GM23248 (cell line): ENCODE measurements at regions not wholly inside any gene's neighbourhood (a gene's known extent, or its start where the extent isn't known, plus 50 kb on each side); places are given as distances from the start of the nearest gene placed in this dataset.

Experiments used
- DNase-seq: peaks from one replicate; pipeline ENCODE4 v3.0.0-alpha.2; 2015
- H2AFZ ChIP-seq: fragments of 200-600 bp; sonication (generic); 2 replicates; pipeline ENCODE4 v1.6.1; 2016; ENCODE audit warnings: antibody characterized with exemption
- H3F3A ChIP-seq: fragments of 200-600 bp; sonication (generic); 2 replicates; pipeline ENCODE4 v1.6.1; 2016; ENCODE audit warnings: mild to moderate bottlenecking, antibody characterized with exemption, mixed run types; ENCODE audit not compliant: insufficient read depth
- H3K27ac ChIP-seq: fragments of 200-600 bp; sonication (generic); 2 replicates; pipeline ENCODE4 v1.5.1; 2016; ENCODE audit warnings: mild to moderate bottlenecking
- H3K27me3 ChIP-seq: fragments of 200-600 bp; sonication (generic); replicated peaks from 2 replicates; pipeline ENCODE4 v1.6.1; 2016; ENCODE audit warnings: mild to moderate bottlenecking; ENCODE audit not compliant: insufficient read depth
- H3K36me3 ChIP-seq: fragments of 200-600 bp; sonication (generic); 2 replicates; pipeline ENCODE4 v1.6.1; 2016; ENCODE audit warnings: low read depth, mild to moderate bottlenecking
- H3K4me1 ChIP-seq: fragments of 200-600 bp; sonication (generic); 2 replicates; pipeline ENCODE4 v1.6.1; 2016; ENCODE audit warnings: mild to moderate bottlenecking; ENCODE audit not compliant: insufficient read depth
- H3K4me2 ChIP-seq: fragments of 200-600 bp; sonication (generic); one replicate; pipeline ENCODE4 v1.6.1; 2016; ENCODE audit warnings: mild to moderate bottlenecking; ENCODE audit not compliant: unreplicated experiment
- H3K4me3 ChIP-seq: fragments of 200-600 bp; sonication (generic); 2 replicates; pipeline ENCODE4 v1.5.1; 2016; ENCODE audit warnings: mild to moderate bottlenecking
- H3K79me2 ChIP-seq: fragments of 200-600 bp; sonication (generic); 2 replicates; pipeline ENCODE4 v1.6.1; 2016; ENCODE audit warnings: mild to moderate bottlenecking; ENCODE audit not compliant: insufficient read depth
- H3K9ac ChIP-seq: fragments of 200-600 bp; sonication (generic); 2 replicates; pipeline ENCODE4 v1.6.1; 2016; ENCODE audit warnings: mild to moderate bottlenecking
- H3K9me2 ChIP-seq: fragments of 200-600 bp; sonication (generic); 2 replicates; pipeline ENCODE4 v1.6.1; 2016; ENCODE audit warnings: mixed run types, mild to moderate bottlenecking, moderate library complexity; ENCODE audit not compliant: insufficient read depth
- H3K9me3 ChIP-seq: fragments of 200-600 bp; sonication (generic); one replicate; pipeline ENCODE4 v1.6.1; 2017; ENCODE audit warnings: low read depth
- H4K20me1 ChIP-seq: fragments of 200-600 bp; sonication (generic); 2 replicates; pipeline ENCODE4 v1.6.0; 2016; ENCODE audit not compliant: insufficient read depth
- EZH2 ChIP-seq: fragments of 200-600 bp; sonication (generic); IDR thresholded peaks from 2 replicates; pipeline ENCODE4 v1.6.1; 2018; ENCODE audit warnings: antibody characterized with exemption, mild to moderate bottlenecking; ENCODE audit not compliant: insufficient read depth, poor library complexity, severe bottlenecking
- EZH2phosphoT487 ChIP-seq: fragments of 200-600 bp; sonication (generic); IDR thresholded peaks from 2 replicates; pipeline ENCODE4 v1.6.1; 2018; ENCODE audit warnings: antibody characterized with exemption, moderate library complexity, mild to moderate bottlenecking, low read depth; ENCODE audit not compliant: insufficient read depth
- WGBS, 2 experiments: methylation state at CpG; one replicate each; pipeline ENCODE4 v1.1.6; 2015 to 2017; ENCODE audit warnings: low lambda C conversion rate in 2 of 2, low coverage in 1 of 2; ENCODE audit errors: missing lambda C conversion rate in 2 of 2; 5-methylcytosine and 5-hydroxymethylcytosine counted together
- in situ Hi-C: fragments of 300-500 bp; cut with MboI; formaldehyde crosslinking; loops from 2 replicates; pipeline ENCODE4 v1.15.0; 2020

DNA sequence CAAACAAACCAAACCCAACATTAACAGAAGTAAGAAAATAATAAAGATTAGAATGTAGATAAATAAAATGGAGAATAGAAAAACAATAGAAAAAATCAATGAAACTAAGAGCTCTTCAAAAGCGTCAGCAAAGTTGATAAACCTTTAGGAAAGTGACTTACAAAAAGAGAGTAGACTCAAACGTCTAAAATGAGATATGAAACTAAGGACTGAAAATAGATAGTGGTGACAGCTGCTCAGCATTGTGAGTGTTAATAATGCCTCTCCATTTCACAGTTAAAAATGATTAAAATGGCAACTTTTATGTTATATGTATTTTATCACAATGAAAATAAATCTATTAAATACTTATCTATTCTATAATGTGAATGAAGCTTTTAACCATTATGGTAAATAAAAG lies 125.7 kb upstream of the CPXCR1 start:
- Histone ChIP-seq H3F3A (no peaks in the 10 kb centered on the region), H3K79me2 (no peaks in the 10 kb centered on the region), H3K9me2 (no peaks in the 10 kb centered on the region), H3K27me3 (no peaks in the 10 kb centered on the region), H3K4me1 (no peaks in the 10 kb centered on the region), H3K27ac (no peak overlapping the region), H3K4me3 (no peak overlapping the region), H3K9ac (no peak overlapping the region), H3K36me3 (no peaks in the 10 kb centered on the region), H3K9me3 (no peaks in the 10 kb centered on the region), H4K20me1 (no peaks in the 10 kb centered on the region), H3K4me2 (no peak overlapping the region), H2AFZ (no peak overlapping the region)
- in situ Hi-C loops = no loop called here
- DNase-seq = no peak
- no peak for TF ChIP-seq EZH2phosphoT487
- TF ChIP-seq EZH2 = no peak
- WGBS, 2 experiments = 18 to 26% methylated on average over 2 of the region's 2 CpGs

- Histone ChIP-seq H3K4me2 (no peak overlapping the region), H3K27me3 (no peaks in the 10 kb centered on the region), H3K9ac (no peak overlapping the region), H2AFZ (no peak overlapping the region), H3K4me3 (no peak overlapping the region), H3K27ac (no peak overlapping the region), H4K20me1 (no peaks in the 10 kb centered on the region), H3K79me2 (no peaks in the 10 kb centered on the region), H3F3A (no peaks in the 10 kb centered on the region), H3K9me2 (no peaks in the 10 kb centered on the region), H3K9me3 (no peaks in the 10 kb centered on the region), H3K36me3 (no peaks in the 10 kb centered on the region), H3K4me1 (no peaks in the 10 kb centered on the region)
- in situ Hi-C loops = no loop called here
- no peak for DNase-seq
- TF ChIP-seq EZH2 = no peak
- no peak for TF ChIP-seq EZH2phosphoT487
These were observed 91.6 kb upstream of the CPXCR1 start for GRCh38 chrX:88655460-88655859.

DNA sequence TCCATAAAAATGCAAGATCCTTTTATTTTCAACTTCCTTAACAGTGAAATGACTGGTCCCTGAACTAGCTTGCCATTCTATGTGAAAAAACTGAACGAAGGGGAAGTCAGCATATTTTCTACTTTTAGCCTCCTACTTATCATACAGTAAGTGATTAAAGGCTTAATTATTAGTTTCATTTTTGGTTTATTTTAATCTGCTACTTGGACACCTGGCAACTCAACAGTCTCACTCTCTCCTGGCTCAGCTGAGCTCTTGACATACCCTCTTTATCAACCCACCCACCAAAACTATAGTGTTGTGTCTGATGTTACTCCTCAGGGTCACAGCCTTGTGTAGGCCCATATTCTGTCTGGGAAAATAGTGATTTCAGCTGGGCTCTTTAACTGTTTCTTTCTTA lies 86.2 kb upstream of the CPXCR1 start:
- no peaks in the 10 kb centered on the region for H3F3A ChIP-seq
- H2AFZ ChIP-seq = no peak overlapping the region
- no peaks in the 10 kb centered on the region for H3K4me1 ChIP-seq
- no peaks in the 10 kb centered on the region for H3K79me2 ChIP-seq
- H4K20me1 ChIP-seq = no peaks in the 10 kb centered on the region
- no peak overlapping the region for H3K4me2 ChIP-seq
- H3K9ac ChIP-seq = no peak overlapping the region
- no peak overlapping the region for H3K27ac ChIP-seq
- H3K9me3 ChIP-seq = no peaks in the 10 kb centered on the region
- H3K36me3 ChIP-seq = no peaks in the 10 kb centered on the region
- no peaks in the 10 kb centered on the region for H3K9me2 ChIP-seq
- no peaks in the 10 kb centered on the region for H3K27me3 ChIP-seq
- WGBS, 2 experiments = 0 to 5% methylated on average over 1 of the region's 1 CpG
- no peak overlapping the region for H3K4me3 ChIP-seq
- DNase-seq = no peak
- in situ Hi-C loops = no loop called here
- no peak for TF ChIP-seq EZH2
- TF ChIP-seq EZH2phosphoT487 = no peak

- H3K36me3 ChIP-seq = no peaks in the 10 kb centered on the region
- 15 to 16% methylated on average over 4 of the region's 4 CpGs for WGBS, 2 experiments
- no peaks in the 10 kb centered on the region for H4K20me1 ChIP-seq
- H3K4me3 ChIP-seq = no peak overlapping the region
- no peak overlapping the region for H2AFZ ChIP-seq
- no peak overlapping the region for H3K9ac ChIP-seq
- H3K9me3 ChIP-seq = no peaks in the 10 kb centered on the region
- no peaks in the 10 kb centered on the region for H3K79me2 ChIP-seq
- no peaks in the 10 kb centered on the region for H3F3A ChIP-seq
- in situ Hi-C loops = no loop called here
- no peak overlapping the region for H3K4me2 ChIP-seq
- DNase-seq = no peak
- no peaks in the 10 kb centered on the region for H3K4me1 ChIP-seq
- no peak for TF ChIP-seq EZH2
- no peak for TF ChIP-seq EZH2phosphoT487
- no peak overlapping the region for H3K27ac ChIP-seq
- H3K9me2 ChIP-seq = no peaks in the 10 kb centered on the region
- no peaks in the 10 kb centered on the region for H3K27me3 ChIP-seq
These were observed 74.8 kb upstream of the CPXCR1 start for GRCh38 chrX:88672261-88672660.
